Ascending aorta (tissue), 2 donors: ENCODE measurements at regions not wholly inside any gene's neighbourhood (a gene's known extent, or its start where the extent isn't known, plus 50 kb on each side); places are given as distances from the start of the nearest gene placed in this dataset.

Experiments used
- DNase-seq, 2 donors: peaks; one replicate each; pipeline ENCODE4 v3.0.0-alpha.2; 2019; ENCODE audit warnings: low spot score in 2 of 2
- H3K27ac ChIP-seq, 2 donors: fragments of 200-600 bp; sonication (generic); one replicate each; pipeline ENCODE4 v1.5.1; 2016 to 2017; ENCODE audit warnings: mild to moderate bottlenecking in 1 of 2
- H3K27me3 ChIP-seq: fragments of 200-600 bp; sonication (generic); one replicate; pipeline ENCODE4 v1.5.1; 2017
- H3K36me3 ChIP-seq, 2 donors: fragments of 200-600 bp; sonication (generic); one replicate each; pipeline ENCODE4 v1.5.1; 2016
- H3K4me1 ChIP-seq, 2 donors: fragments of 200-600 bp; sonication (generic); one replicate each; pipeline ENCODE4 v1.5.1; 2016 to 2017; ENCODE audit warnings: mild to moderate bottlenecking in 1 of 2
- H3K4me3 ChIP-seq, 2 donors: fragments of 200-600 bp; sonication (generic); one replicate each; pipeline ENCODE4 v1.5.1; 2016 to 2017; ENCODE audit warnings: mild to moderate bottlenecking in 1 of 2
- H3K9me3 ChIP-seq, 2 donors: fragments of 200-600 bp; sonication (generic); one replicate each; pipeline ENCODE4 v1.5.1; 2016
- CTCF ChIP-seq, 3 experiments: fragments of 200-600 bp in 2 of 3; fragments of 450-650 bp in 1 of 3; sonication (generic) in 2 of 3; IDR thresholded peaks; one replicate each; pipeline ENCODE4 v1.5.1; 2016 to 2019; ENCODE audit warnings: antibody characterized with exemption in 3 of 3, mild to moderate bottlenecking in 1 of 3, moderate library complexity in 1 of 3
- intact Hi-C: fragments of 100-400 bp; cut with DNase I; formaldehyde crosslinking; loops from one replicate; pipeline ENCODE4 v1.15.1; 2023

DNA sequence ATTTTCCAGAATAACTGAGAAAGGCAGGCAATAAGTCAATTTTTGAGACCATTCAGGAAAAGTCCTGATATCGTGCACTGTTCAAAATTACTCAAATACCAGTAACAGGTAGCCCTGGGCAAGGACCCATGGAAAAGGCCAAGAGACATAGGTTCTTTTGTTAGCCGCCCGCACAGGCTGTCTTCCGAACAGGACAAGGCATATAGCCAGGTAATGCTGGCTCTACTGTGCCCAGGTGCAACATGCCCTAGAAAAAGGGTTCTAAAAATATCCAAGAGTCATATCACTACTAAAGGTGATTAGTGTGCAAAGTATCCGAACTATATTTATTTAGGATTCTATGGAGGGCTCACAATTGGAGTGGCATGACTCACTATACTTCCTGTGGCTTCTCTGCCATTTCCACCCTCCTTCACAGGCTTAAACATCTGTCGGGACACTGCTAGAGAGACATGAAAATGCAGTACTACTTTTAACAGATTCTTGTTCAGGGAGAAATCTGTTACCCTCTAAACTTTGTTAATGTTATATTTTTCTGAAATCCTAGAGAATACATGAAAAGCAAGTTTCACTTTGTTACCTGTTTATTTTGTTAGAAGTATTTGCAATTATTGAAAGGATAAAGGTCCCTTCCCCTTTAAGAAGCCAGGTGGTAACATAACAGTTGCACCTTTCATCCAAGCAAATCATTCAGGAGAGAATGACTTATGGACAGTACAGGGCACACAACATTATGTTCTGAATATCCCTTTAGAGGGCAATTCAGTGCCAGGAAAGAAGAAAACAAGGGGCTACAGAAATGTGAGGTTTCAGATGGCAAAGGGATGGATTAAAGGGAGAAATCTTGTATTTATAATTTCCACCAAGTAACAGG, 293.3 kb upstream of the THBS1 start:
- intact Hi-C loops = no loop called here
- DNase-seq = no peak
- no peak for TF ChIP-seq CTCF (IDR thresholded peaks at IDR 0.05)
- Histone ChIP-seq H3K36me3 (no peaks in the 10 kb centered on the region), H3K4me1 (no peaks in the 10 kb centered on the region), H3K4me3 (no peak overlapping the region), H3K27me3 (no peaks in the 10 kb centered on the region), H3K9me3 (peaks cover 0 to 7% of the 10 kb centered on the region in 2 donors), H3K27ac (no peak overlapping the region)

GRCh38 chr15:39290711-39291435, 290.0 kb upstream of the THBS1 start:
- no peak for TF ChIP-seq CTCF (IDR thresholded peaks at IDR 0.05)
- H3K27ac ChIP-seq = no peak overlapping the region
- no peaks in the 10 kb centered on the region for H3K4me1 ChIP-seq
- DNase-seq = no peak
- no peak overlapping the region for H3K4me3 ChIP-seq
- H3K27me3 ChIP-seq = no peaks in the 10 kb centered on the region
- H3K36me3 ChIP-seq = no peaks in the 10 kb centered on the region
- H3K9me3 ChIP-seq = peaks cover 0 to 7% of the 10 kb centered on the region in 2 donors
- intact Hi-C loops = no loop called here

GRCh38 chr15:39291690-39292089, 289.2 kb upstream of the THBS1 start:
- no peaks in the 10 kb centered on the region for H3K27me3 ChIP-seq
- no peak overlapping the region for H3K27ac ChIP-seq
- intact Hi-C loops = no loop called here
- no peak for TF ChIP-seq CTCF (IDR thresholded peaks at IDR 0.05)
- H3K4me1 ChIP-seq = no peaks in the 10 kb centered on the region
- DNase-seq = no peak
- no peaks in the 10 kb centered on the region for H3K36me3 ChIP-seq
- peaks cover 0 to 7% of the 10 kb centered on the region in 2 donors for H3K9me3 ChIP-seq
- H3K4me3 ChIP-seq = no peak overlapping the region

- intact Hi-C loops = no loop called here
- H3K27ac ChIP-seq = no peak overlapping the region
Measured at GRCh38 chr15:39296955-39297354, 283.9 kb upstream of the THBS1 start.

More at GRCh38 chr15:39296955-39297354, 283.9 kb upstream of the THBS1 start:
- TF ChIP-seq CTCF (IDR thresholded peaks at IDR 0.05) = no peak
- peaks cover 0 to 8% of the 10 kb centered on the region in 2 donors for H3K4me1 ChIP-seq
- no peak for DNase-seq
- H3K4me3 ChIP-seq = no peak overlapping the region
- H3K27me3 ChIP-seq = no peaks in the 10 kb centered on the region
- H3K36me3 ChIP-seq = no peaks in the 10 kb centered on the region
- peaks cover 0 to 5% of the 10 kb centered on the region in 2 donors for H3K9me3 ChIP-seq
